Activated naive CD4-positive, alpha-beta T cell treated with anti-CD3 and anti-CD28 coated beads, Interleukin-2, amount 50 U/mL, for 72 hours (primary cell): ENCODE measurements at regions not wholly inside any gene's neighbourhood (a gene's known extent, or its start where the extent isn't known, plus 50 kb on each side); places are given as distances from the start of the nearest gene placed in this dataset.

Experiments
- ATAC-seq, 2 donors: fragments of 150-1000 bp; cut with Tn5 transposase; 2 replicates each; pipeline ENCODE4 v1.10.0; 2021; ENCODE audit warnings: mild to moderate bottlenecking in 2 of 2, moderate library complexity in 2 of 2
- DNase-seq, 2 donors: peaks; one replicate each; pipeline ENCODE4 v3.0.0; 2021 to 2022; ENCODE audit warnings: low spot score in 2 of 2
- H3K27ac Mint-ChIP-seq, 2 donors: one replicate each; pipeline ENCODE4 v1.8.0; 2022; ENCODE audit warnings: mild to moderate bottlenecking in 2 of 2, mixed read lengths in 2 of 2
- H3K36me3 Mint-ChIP-seq, 2 donors: one replicate each; pipeline ENCODE4 v1.8.0; 2022; ENCODE audit warnings: mixed read lengths in 2 of 2
- H3K9me3 Mint-ChIP-seq, 2 donors: one replicate each; pipeline ENCODE4 v1.8.0; 2022; ENCODE audit warnings: mixed read lengths in 2 of 2

DNA sequence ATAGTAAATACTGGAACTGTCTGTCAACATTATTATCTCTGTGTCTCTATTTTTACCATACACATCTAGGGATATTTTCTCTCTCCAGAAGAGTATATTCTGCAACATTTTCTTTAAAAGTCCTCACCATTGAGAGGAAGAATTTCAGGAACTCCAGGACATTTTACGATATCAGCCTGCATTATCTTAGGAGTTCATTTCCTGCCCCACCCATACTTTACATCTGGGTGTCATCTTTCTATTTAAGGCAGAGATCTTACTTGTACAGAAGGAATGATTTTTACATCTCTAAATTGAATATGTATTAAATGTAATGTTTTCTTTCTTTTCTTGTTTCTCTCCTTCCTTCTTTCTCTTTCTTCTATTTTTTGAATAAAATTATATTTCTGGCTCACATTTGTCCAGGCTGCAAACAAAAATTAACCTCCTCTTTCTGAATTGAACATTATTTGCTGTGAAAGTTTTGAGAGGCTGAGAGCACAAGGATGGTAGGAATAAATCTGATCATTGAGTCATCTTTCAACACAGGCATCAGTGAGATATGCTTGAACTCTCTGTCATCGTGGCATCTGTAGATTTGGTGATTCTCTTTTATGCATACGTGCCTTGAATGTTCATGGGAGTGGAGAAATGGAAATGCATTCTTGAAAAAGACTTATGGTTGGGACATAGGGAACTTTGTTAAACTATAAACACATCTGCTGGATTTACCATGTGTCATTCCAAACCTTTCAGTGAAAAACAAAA, 753.6 kb downstream of the SLC16A7 start:
- H3K36me3 Mint-ChIP-seq, result no peaks in the 10 kb centered on the region
- H3K9me3 Mint-ChIP-seq, result no peaks in the 10 kb centered on the region
- no peak for ATAC-seq
- H3K27ac Mint-ChIP-seq, result no peak overlapping the region
- no peak for DNase-seq

DNA sequence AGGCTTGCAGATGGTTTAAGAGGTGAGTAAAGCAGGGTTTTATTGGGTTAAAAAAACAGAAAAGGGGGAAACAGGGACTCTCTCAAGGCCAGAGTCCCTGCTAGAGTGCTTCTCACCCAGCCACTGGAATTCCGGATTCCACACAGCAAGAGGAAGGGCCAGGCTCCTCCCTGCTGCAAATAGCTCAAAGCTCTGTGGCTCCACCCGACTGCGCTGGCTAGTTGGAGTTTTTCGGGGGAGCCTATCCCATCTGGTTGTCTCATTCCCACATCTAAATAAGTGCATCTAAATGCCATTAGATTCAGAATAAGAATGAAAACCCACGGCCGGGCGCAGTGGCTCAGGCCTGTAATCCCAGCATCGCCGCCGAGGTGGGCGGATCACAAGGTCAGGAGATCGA, 791.5 kb downstream of the SLC16A7 start:
- no peak for DNase-seq
- H3K36me3 Mint-ChIP-seq, result no peaks in the 10 kb centered on the region
- H3K9me3 Mint-ChIP-seq, result peaks cover 0 to 9% of the 10 kb centered on the region in 2 donors
- no peak for ATAC-seq
- no peak overlapping the region for H3K27ac Mint-ChIP-seq

- Mint-ChIP-seq H3K36me3 (no peaks in the 10 kb centered on the region), H3K27ac (no peak overlapping the region), H3K9me3 (no peaks in the 10 kb centered on the region)
- ATAC-seq, result no peak
- no peak for DNase-seq
Observed at GRCh38 chr12:60391051-60391450, 795.2 kb downstream of the SLC16A7 start.

GRCh38 chr12:60391791-60392190, 796.0 kb downstream of the SLC16A7 start:
- H3K36me3 Mint-ChIP-seq, result no peaks in the 10 kb centered on the region
- no peaks in the 10 kb centered on the region for H3K9me3 Mint-ChIP-seq
- no peak for DNase-seq
- no peak for ATAC-seq
- H3K27ac Mint-ChIP-seq, result no peak overlapping the region

GRCh38 chr12:60393093-60393492, 797.3 kb downstream of the SLC16A7 start:
- no peaks in the 10 kb centered on the region for H3K36me3 Mint-ChIP-seq
- ATAC-seq (no peak), DNase-seq (no peak)
- H3K9me3 Mint-ChIP-seq, result no peaks in the 10 kb centered on the region
- H3K27ac Mint-ChIP-seq, result no peak overlapping the region

GRCh38 chr12:60394665-60395064, 798.8 kb downstream of the SLC16A7 start:
- H3K9me3 Mint-ChIP-seq, result no peaks in the 10 kb centered on the region
- ATAC-seq (no peak), DNase-seq (no peak)
- no peaks in the 10 kb centered on the region for H3K36me3 Mint-ChIP-seq
- H3K27ac Mint-ChIP-seq, result no peak overlapping the region

- DNase-seq, result no peak
- Mint-ChIP-seq H3K9me3 (peaks cover 0 to 6% of the 10 kb centered on the region in 2 donors), H3K36me3 (no peaks in the 10 kb centered on the region), H3K27ac (no peak overlapping the region)
- no peak for ATAC-seq
Observed at GRCh38 chr12:60398547-60398946, 802.7 kb downstream of the SLC16A7 start.

GRCh38 chr12:60399064-60399463, 803.2 kb downstream of the SLC16A7 start:
- Mint-ChIP-seq H3K27ac (no peak overlapping the region), H3K9me3 (peaks cover 0 to 6% of the 10 kb centered on the region in 2 donors), H3K36me3 (no peaks in the 10 kb centered on the region)
- ATAC-seq, result no peak
- no peak for DNase-seq

GRCh38 chr12:60402996-60403395, 807.2 kb downstream of the SLC16A7 start:
- Mint-ChIP-seq H3K36me3 (no peaks in the 10 kb centered on the region), H3K27ac (no peak overlapping the region), H3K9me3 (peaks cover 0 to 6% of the 10 kb centered on the region in 2 donors)
- DNase-seq, result no peak
- ATAC-seq, result no peak

GRCh38 chr12:60415351-60415750, 819.5 kb downstream of the SLC16A7 start:
- DNase-seq (no peak), ATAC-seq (no peak)
- H3K36me3 Mint-ChIP-seq, result no peaks in the 10 kb centered on the region
- no peak overlapping the region for H3K27ac Mint-ChIP-seq
- H3K9me3 Mint-ChIP-seq, result peaks cover 5 to 14% of the 10 kb centered on the region in 2 donors

DNA sequence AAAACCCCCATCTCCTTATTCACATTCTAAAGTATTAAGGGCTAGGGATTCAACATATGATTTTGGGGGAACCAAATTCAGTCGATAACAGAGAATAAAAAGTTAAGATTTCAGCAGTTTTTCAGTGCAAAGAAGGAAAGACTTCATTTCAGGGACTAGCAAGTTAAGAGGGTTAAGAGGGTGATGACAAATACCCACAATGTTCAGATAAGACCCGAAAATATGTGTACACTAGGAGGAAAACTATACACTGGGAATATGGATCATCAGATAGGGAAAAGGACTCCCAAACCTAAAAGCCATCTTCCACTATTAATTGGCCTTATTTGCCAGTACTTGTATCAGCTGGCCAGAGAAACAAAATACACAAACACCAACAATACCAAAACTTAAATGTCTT, 824.2 kb downstream of the SLC16A7 start:
- DNase-seq (no peak), ATAC-seq (no peak)
- Mint-ChIP-seq H3K36me3 (no peaks in the 10 kb centered on the region), H3K9me3 (peaks cover 5 to 9% of the 10 kb centered on the region in 2 donors), H3K27ac (no peak overlapping the region)

- H3K9me3 Mint-ChIP-seq, result peaks cover 4 to 5% of the 10 kb centered on the region in 2 donors
- no peak for DNase-seq
Observed at GRCh38 chr12:60421741-60422140, 825.9 kb downstream of the SLC16A7 start.

DNA sequence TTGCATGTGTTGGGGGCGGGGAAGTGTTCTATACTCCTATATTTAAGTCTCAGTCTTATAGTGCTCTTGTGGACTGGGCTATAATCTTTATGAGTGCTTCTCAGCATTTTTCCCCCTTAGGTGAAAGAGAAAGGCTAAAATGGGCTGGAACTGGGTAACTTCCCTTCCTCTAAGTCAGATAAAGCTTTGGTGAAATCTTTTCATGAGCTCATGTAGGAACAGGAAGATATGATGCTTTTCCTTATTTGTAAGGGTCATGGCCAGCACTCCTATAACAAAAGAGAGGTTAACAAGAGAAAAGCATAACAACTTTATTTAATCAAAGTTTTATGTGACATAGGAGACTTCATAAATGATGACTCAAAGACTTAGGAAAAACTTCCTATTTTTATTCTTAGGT, 841.5 kb downstream of the SLC16A7 start:
- ATAC-seq (no peak), DNase-seq (no peak)
- no peak overlapping the region for H3K27ac Mint-ChIP-seq
- peaks cover 10 to 16% of the 10 kb centered on the region in 2 donors for H3K9me3 Mint-ChIP-seq
- H3K36me3 Mint-ChIP-seq, result peaks cover 0 to 5% of the 10 kb centered on the region in 2 donors

More at GRCh38 chr12:60421741-60422140, 825.9 kb downstream of the SLC16A7 start:
- ATAC-seq, result no peak
- H3K27ac Mint-ChIP-seq, result no peak overlapping the region
- no peaks in the 10 kb centered on the region for H3K36me3 Mint-ChIP-seq

GRCh38 chr12:60441577-60441976, 845.7 kb downstream of the SLC16A7 start:
- ATAC-seq (no peak), DNase-seq (no peak)
- Mint-ChIP-seq H3K27ac (no peak overlapping the region), H3K36me3 (peaks cover 0 to 5% of the 10 kb centered on the region in 2 donors), H3K9me3 (peaks cover 16 to 28% of the 10 kb centered on the region in 2 donors)

- Mint-ChIP-seq H3K36me3 (no peaks in the 10 kb centered on the region), H3K27ac (no peak overlapping the region), H3K9me3 (peaks cover 8 to 16% of the 10 kb centered on the region in 2 donors)
- ATAC-seq (no peak), DNase-seq (no peak)
Observed at GRCh38 chr12:60451457-60451856, 855.6 kb downstream of the SLC16A7 start.

DNA sequence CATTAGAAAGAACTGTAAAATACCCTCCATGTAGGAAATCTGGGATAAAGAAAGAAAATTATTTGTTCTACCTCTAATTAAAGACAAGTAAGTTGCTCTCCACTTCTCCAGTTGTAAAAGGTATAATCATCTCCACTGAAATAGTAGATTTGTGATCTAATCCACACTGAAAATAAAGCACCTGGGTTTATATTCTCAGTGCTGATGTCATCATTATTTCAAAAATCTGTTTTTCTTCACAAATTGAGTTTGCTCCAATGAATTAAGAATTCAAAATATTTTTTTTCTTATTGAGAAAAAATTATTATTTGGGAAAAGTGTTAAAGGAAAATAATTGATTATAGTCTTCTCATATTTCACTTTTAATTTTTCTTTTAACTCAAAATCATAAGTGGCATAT, 869.2 kb downstream of the SLC16A7 start:
- Mint-ChIP-seq H3K9me3 (no peaks in the 10 kb centered on the region), H3K27ac (no peak overlapping the region), H3K36me3 (no peaks in the 10 kb centered on the region)
- no peak for ATAC-seq
- no peak for DNase-seq

DNA sequence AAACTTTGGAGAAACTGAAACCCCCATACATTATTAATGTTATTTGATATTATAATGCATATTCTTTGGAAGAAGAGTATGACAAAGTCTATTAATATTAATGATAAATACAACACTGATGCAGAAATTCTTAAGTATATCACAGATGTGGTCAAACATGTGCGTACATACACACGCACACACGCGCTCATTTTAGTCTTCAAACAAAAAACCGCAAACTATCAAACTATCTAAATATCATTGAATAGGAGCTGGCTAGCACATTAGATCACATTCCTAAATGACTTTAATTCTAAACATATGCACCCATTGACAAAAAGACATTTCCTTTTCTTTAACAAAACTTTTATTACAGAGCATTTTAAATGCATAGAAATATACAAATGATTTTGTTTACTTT, 872.7 kb downstream of the SLC16A7 start:
- DNase-seq (no peak), ATAC-seq (no peak)
- no peaks in the 10 kb centered on the region for H3K36me3 Mint-ChIP-seq
- no peaks in the 10 kb centered on the region for H3K9me3 Mint-ChIP-seq
- H3K27ac Mint-ChIP-seq, result no peak overlapping the region

GRCh38 chr12:60475825-60476224, 880.0 kb downstream of the SLC16A7 start:
- no peak for DNase-seq
- H3K9me3 Mint-ChIP-seq, result peaks cover 0 to 8% of the 10 kb centered on the region in 2 donors
- no peak overlapping the region for H3K27ac Mint-ChIP-seq
- ATAC-seq, result no peak
- H3K36me3 Mint-ChIP-seq, result no peaks in the 10 kb centered on the region
